ENCODE measurements at regions not wholly inside any gene's neighbourhood (a gene's known extent, or its start where the extent isn't known, plus 50 kb on each side); places are given as distances from the start of the nearest gene placed in this dataset.

GRCh38 chr3:107969994-107970819, 120.6 kb downstream of the CD47 start:
- peak; percentile 40 for DNase-seq

GRCh38 chr3:107969525-107969924, 121.3 kb downstream of the CD47 start:
- DNase-seq: peak; percentile 7

GRCh38 chr3:107966276-107966675, 124.6 kb downstream of the CD47 start:
- peak; percentile 40 for DNase-seq

- peak; percentile 7 for DNase-seq
These were observed 125.6 kb downstream of the CD47 start for GRCh38 chr3:107965136-107965655.

- DNase-seq: peak; percentile 15
These were observed 127.2 kb downstream of the CD47 start for GRCh38 chr3:107963581-107963980.

- DNase-seq: peak; percentile 58
These were observed 127.9 kb downstream of the CD47 start for GRCh38 chr3:107962946-107963345.

- peak; percentile 7 for DNase-seq
These were observed 128.8 kb downstream of the CD47 start for GRCh38 chr3:107962037-107962436.

GRCh38 chr3:107959550-107960154, 131.2 kb downstream of the CD47 start:
- DNase-seq: peak; percentile 7

GRCh38 chr3:107958146-107958545, 132.7 kb downstream of the CD47 start:
- no peak for DNase-seq

- DNase-seq: peak; percentile 62
These were observed 133.6 kb downstream of the CD47 start for GRCh38 chr3:107956991-107957900.

GRCh38 chr3:107954845-107955244, 136.0 kb downstream of the CD47 start:
- DNase-seq: peak; percentile 3

- peak; percentile 29 for DNase-seq
These were observed 137.1 kb downstream of the CD47 start for GRCh38 chr3:107953722-107954121.

GRCh38 chr3:107951126-107951525, 139.7 kb downstream of the CD47 start:
- DNase-seq: no peak

- peak; percentile 9 for DNase-seq
These were observed 140.4 kb downstream of the CD47 start for GRCh38 chr3:107950417-107950816.

- peak; percentile 16 for DNase-seq
These were observed 141.3 kb downstream of the CD47 start for GRCh38 chr3:107949394-107949970.

- no peak for DNase-seq
These were observed 143.6 kb downstream of the CD47 start for GRCh38 chr3:107947203-107947602.

GRCh38 chr3:107946700-107947099, 144.1 kb downstream of the CD47 start:
- DNase-seq: peak; percentile 7

- peak; percentile 7 for DNase-seq
These were observed 145.3 kb downstream of the CD47 start for GRCh38 chr3:107945417-107946094.

- DNase-seq: peak; percentile 46
These were observed 146.9 kb downstream of the CD47 start for GRCh38 chr3:107943786-107944523.

GRCh38 chr3:107942951-107943749, 147.7 kb downstream of the CD47 start:
- no peak for DNase-seq
